ENCODE measurements at regions not wholly inside any gene's neighbourhood (a gene's known extent, or its start where the extent isn't known, plus 50 kb on each side); places are given as distances from the start of the nearest gene placed in this dataset.

GRCh38 chr14:89025561-89026236, 201.2 kb downstream of the TTC8 start:
- Histone ChIP-seq H2AFZ (replicated peaks) (no peak overlapping the region), H3K79me2 (ENCODE audit: low read depth) (no peaks in the 10 kb centered on the region), H3K4me3 (no peak overlapping the region), H3K27me3 (peaks cover 66% of the 10 kb centered on the region), H3K9ac (no peak overlapping the region), H3F3A (ENCODE audit: low read depth) (no peaks in the 10 kb centered on the region), H4K20me1 (ENCODE audit: low read depth) (no peaks in the 10 kb centered on the region), H3K4me2 (no peak overlapping the region), H3K4me1 (no peaks in the 10 kb centered on the region), H3K9me3 (ENCODE audit: low read depth) (no peaks in the 10 kb centered on the region), H3K27ac (no peak overlapping the region), H3K36me3 (no peaks in the 10 kb centered on the region)
- Mint-ChIP-seq H3K9me3 (peaks cover 2% of the 10 kb centered on the region), H3K4me3 (peak overlapping the region; percentile 69), H3K27ac (no peak overlapping the region), H3K27me3 (ENCODE audit: insufficient read depth, low read depth) (peaks cover 14% of the 10 kb centered on the region), H3K36me3 (peaks cover 2% of the 10 kb centered on the region), H3K4me1 (no peaks in the 10 kb centered on the region)
- DNase-seq (ENCODE audit: low spot score): no peak
- TF ChIP-seq, protein P1, sequence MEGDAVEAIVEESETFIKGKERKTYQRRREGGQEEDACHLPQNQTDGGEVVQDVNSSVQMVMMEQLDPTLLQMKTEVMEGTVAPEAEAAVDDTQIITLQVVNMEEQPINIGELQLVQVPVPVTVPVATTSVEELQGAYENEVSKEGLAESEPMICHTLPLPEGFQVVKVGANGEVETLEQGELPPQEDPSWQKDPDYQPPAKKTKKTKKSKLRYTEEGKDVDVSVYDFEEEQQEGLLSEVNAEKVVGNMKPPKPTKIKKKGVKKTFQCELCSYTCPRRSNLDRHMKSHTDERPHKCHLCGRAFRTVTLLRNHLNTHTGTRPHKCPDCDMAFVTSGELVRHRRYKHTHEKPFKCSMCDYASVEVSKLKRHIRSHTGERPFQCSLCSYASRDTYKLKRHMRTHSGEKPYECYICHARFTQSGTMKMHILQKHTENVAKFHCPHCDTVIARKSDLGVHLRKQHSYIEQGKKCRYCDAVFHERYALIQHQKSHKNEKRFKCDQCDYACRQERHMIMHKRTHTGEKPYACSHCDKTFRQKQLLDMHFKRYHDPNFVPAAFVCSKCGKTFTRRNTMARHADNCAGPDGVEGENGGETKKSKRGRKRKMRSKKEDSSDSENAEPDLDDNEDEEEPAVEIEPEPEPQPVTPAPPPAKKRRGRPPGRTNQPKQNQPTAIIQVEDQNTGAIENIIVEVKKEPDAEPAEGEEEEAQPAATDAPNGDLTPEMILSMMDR (IDR thresholded peaks at IDR 0.05): no peak
- TF ChIP-seq EZH2phosphoT487 (IDR thresholded peaks at IDR 0.05) (no peak), EZH2 (IDR thresholded peaks at IDR 0.05) (no peak)

- peak overlapping the region; percentile 96 for H3K4me2 ChIP-seq
- H3K27me3 ChIP-seq: peaks cover 66% of the 10 kb centered on the region
- H3K9me3 ChIP-seq (ENCODE audit: low read depth): no peaks in the 10 kb centered on the region
- peaks cover 16% of the 10 kb centered on the region for H3K27me3 Mint-ChIP-seq (ENCODE audit: insufficient read depth, low read depth)
- H3K4me3 ChIP-seq: peak overlapping the region; percentile 69
- H3K9me3 Mint-ChIP-seq: peaks cover 2% of the 10 kb centered on the region
- no peaks in the 10 kb centered on the region for H3K4me1 Mint-ChIP-seq
- H3F3A ChIP-seq (ENCODE audit: low read depth): no peaks in the 10 kb centered on the region
- H2AFZ ChIP-seq (replicated peaks): peak overlapping the region; percentile 97
- H3K27ac Mint-ChIP-seq: no peak overlapping the region
- no peaks in the 10 kb centered on the region for H3K79me2 ChIP-seq (ENCODE audit: low read depth)
- H3K4me1 ChIP-seq: no peaks in the 10 kb centered on the region
- H3K36me3 ChIP-seq: no peaks in the 10 kb centered on the region
- no peaks in the 10 kb centered on the region for H4K20me1 ChIP-seq (ENCODE audit: low read depth)
- peaks cover 2% of the 10 kb centered on the region for H3K36me3 Mint-ChIP-seq
- H3K4me3 Mint-ChIP-seq: peak overlapping the region; percentile 85
- TF ChIP-seq, protein P1 (IDR thresholded peaks at IDR 0.05): peak; percentile 92
- TF ChIP-seq EZH2phosphoT487 (IDR thresholded peaks at IDR 0.05) (no peak), EZH2 (IDR thresholded peaks at IDR 0.05) (peak; percentile 64)
- DNase-seq (ENCODE audit: low spot score): peak; percentile 84
- no peak overlapping the region for H3K9ac ChIP-seq
- H3K27ac ChIP-seq: no peak overlapping the region
Measured at GRCh38 chr14:89027097-89027740, 202.8 kb downstream of the TTC8 start.

DNA sequence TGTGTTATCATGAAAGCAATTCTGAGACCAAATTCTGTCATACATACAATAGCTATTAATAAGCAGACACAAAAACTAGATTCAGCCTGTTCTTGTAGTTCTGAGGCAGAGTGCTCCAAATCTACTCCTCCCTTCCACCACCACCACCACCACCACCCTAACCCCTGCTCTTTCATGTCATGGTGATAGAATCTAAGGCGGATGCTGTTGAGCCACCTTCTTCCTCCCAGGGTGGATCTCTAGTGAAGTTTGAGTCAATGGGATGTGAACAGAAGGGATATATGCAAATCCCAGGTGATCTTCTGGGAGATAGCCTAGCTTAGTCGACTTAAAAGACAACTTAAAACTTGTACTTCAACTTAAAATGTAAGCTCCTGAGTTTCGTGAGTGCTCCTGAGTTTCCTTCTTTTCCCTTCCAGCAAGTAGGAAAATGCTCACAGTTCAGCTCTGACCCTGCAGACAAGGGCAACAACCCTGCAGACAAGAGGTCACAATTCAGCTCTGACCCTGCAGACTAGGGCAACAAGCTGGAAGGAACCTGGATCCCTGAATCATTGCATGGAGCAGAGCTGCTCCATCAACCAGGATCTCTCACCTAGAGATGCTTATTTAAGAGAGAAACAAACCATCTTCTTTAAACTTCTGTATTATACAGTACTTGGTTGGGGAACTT, 204.1 kb downstream of the TTC8 start:
- peaks cover 66% of the 10 kb centered on the region for H3K27me3 ChIP-seq
- Mint-ChIP-seq H3K27me3 (ENCODE audit: insufficient read depth, low read depth) (peaks cover 16% of the 10 kb centered on the region), H3K27ac (no peak overlapping the region), H3K9me3 (peaks cover 2% of the 10 kb centered on the region), H3K36me3 (peaks cover 2% of the 10 kb centered on the region), H3K4me1 (no peaks in the 10 kb centered on the region), H3K4me3 (peak overlapping the region; percentile 85)
- H3F3A ChIP-seq (ENCODE audit: low read depth): no peaks in the 10 kb centered on the region
- no peaks in the 10 kb centered on the region for H4K20me1 ChIP-seq (ENCODE audit: low read depth)
- H3K4me3 ChIP-seq: no peak overlapping the region
- DNase-seq (ENCODE audit: low spot score): no peak
- no peaks in the 10 kb centered on the region for H3K79me2 ChIP-seq (ENCODE audit: low read depth)
- H3K9me3 ChIP-seq (ENCODE audit: low read depth): no peaks in the 10 kb centered on the region
- H3K9ac ChIP-seq: no peak overlapping the region
- no peak overlapping the region for H3K4me2 ChIP-seq
- no peaks in the 10 kb centered on the region for H3K4me1 ChIP-seq
- no peak overlapping the region for H3K27ac ChIP-seq
- no peaks in the 10 kb centered on the region for H3K36me3 ChIP-seq
- no peak overlapping the region for H2AFZ ChIP-seq (replicated peaks)
- TF ChIP-seq EZH2 (IDR thresholded peaks at IDR 0.05) (no peak), EZH2phosphoT487 (IDR thresholded peaks at IDR 0.05) (no peak)
- TF ChIP-seq, protein P1 (IDR thresholded peaks at IDR 0.05): no peak

Measured in neural progenitor cell (in vitro differentiated cells).